Pancreas (tissue), 10 donors: ENCODE measurements at regions not wholly inside any gene's neighbourhood (a gene's known extent, or its start where the extent isn't known, plus 50 kb on each side); places are given as distances from the start of the nearest gene placed in this dataset.

Experiments used
- ATAC-seq, 4 donors: fragments of 200-7000 bp; cut with Tn5 transposase; one replicate each; pipeline versions ENCODE4 v1.8.0 to v1.9.1; 2020; ENCODE audit warnings: mild to moderate bottlenecking in 4 of 4, moderate library complexity in 4 of 4
- DNase-seq, 6 donors: peaks; one replicate each; pipeline ENCODE4 v3.0.0-alpha.2; 2020
- FAIRE-seq: peaks from 2 replicates; lab custom pipeline; 2012; peaks lifted over from hg19 to GRCh38; lab: Jason Lieb, UNC
- H3K27ac ChIP-seq, 4 donors: fragments of 200-600 bp; sonication (generic); 1 replicate in 3 of 4; 2 replicates in 1 of 4; pipeline versions ENCODE4 v1.5.0 to v1.8.0; 2020
- H3K27me3 ChIP-seq, 4 donors: fragments of 200-600 bp; one replicate each; pipeline ENCODE4 v1.8.0; 2021
- H3K36me3 ChIP-seq, 3 donors: fragments of 200-600 bp; sonication (generic) in 1 of 3; one replicate each; pipeline versions ENCODE4 v1.5.0 to v1.8.0; 2020 to 2021
- H3K4me1 ChIP-seq, 3 donors: fragments of 200-600 bp; one replicate each; pipeline ENCODE4 v1.8.0; 2021
- H3K4me3 ChIP-seq, 4 donors: fragments of 200-600 bp; sonication (generic) in 2 of 4; one replicate each; pipeline versions ENCODE4 v1.5.0 to v1.8.0; 2020 to 2021
- H3K9me3 ChIP-seq, 4 donors: fragments of 200-600 bp; one replicate each; pipeline ENCODE4 v1.8.0; 2021
- CTCF ChIP-seq, 4 donors: fragments of 200-600 bp; sonication (generic) in 3 of 4; IDR thresholded peaks; one replicate each; pipeline versions ENCODE4 v1.5.0 to v1.8.0; 2021; ENCODE audit warnings: antibody characterized with exemption in 4 of 4
- WGBS, 2 donors: extraction: QIAGEN DNeasy Blood & Tissue Kit; methylation state at CpG; one replicate each; pipeline ENCODE4 v1.1.7; 2013; 5-methylcytosine and 5-hydroxymethylcytosine counted together
- intact Hi-C, 3 donors: fragments of 100-400 bp; cut with DNase I; formaldehyde crosslinking; loops; one replicate each; pipeline versions ENCODE4 v1.11.1 to v1.14.2; 2022
- donor health status: healthy with polysubstance abuse.
- donor health status: DM: no; HTN: no; CAD: no; lungs with moderate emphysema.
- donor health status: DM: no; HTN: no; CAD: no.
- donor health status: control.
- donor health status: control.
- donor health status: Bipolar disorder and iron deficiency.
- donor health status: DM: yes; HTN: yes; CAD: no.
- donor health status: DM: no; HTN: no; CAD: no.
- donor health status: DM: no; HTN: no; CAD: no.
- donor health status: DM: yes; HTN: yes; CAD: no.

DNA sequence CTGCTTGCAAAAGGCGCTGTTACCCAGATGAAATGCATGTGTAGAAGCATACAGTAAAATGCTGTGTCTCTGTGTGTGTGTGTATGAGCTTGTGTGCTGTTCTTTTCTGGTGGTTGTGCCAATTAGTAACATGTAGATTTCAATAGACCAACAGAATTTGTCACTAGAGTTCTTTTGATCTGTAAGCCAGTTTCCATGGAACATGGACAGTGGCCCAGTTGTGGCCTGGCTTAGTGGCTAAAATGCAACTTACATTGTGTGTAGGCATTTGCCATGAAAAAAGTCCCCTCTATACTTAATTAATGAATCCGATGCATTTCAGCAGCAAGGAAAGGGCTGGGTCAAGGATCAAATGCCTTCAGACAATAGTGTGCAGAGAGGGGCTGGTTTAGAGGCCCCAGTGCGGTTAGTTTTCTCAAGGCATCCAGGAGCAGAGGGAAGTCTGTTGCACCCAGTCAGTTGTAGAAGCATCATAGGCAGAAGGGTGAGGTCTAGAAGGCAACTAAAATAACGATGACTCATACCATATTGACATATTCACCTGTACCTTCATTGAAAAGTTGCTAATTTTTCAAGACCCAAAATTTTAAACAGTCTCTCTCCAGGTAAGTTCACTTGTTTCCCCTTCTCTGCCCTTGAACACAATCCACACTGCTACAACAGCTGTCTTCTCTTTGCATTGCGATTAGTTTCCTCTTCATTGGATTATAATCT, 366.9 kb upstream of the SPRED2 start:
- ATAC-seq (no peak), DNase-seq (no peak), FAIRE-seq (no peak)
- Histone ChIP-seq H3K27ac (no peak overlapping the region), H3K4me3 (no peak overlapping the region), H3K27me3 (no peaks in the 10 kb centered on the region), H3K9me3 (no peaks in the 10 kb centered on the region), H3K4me1 (no peaks in the 10 kb centered on the region), H3K36me3 (no peaks in the 10 kb centered on the region)
- intact Hi-C loops: no loop called here
- no peak for TF ChIP-seq CTCF (IDR thresholded peaks at IDR 0.05)
- 85 to 88% methylated on average over 5 of the region's 5 CpGs for WGBS, 2 donors

GRCh38 chr2:65798641-65799040, 366.2 kb upstream of the SPRED2 start:
- ATAC-seq (no peak), DNase-seq (no peak), FAIRE-seq (no peak)
- 75 to 81% methylated on average over 11 of the region's 11 CpGs for WGBS, 2 donors
- no peaks in the 10 kb centered on the region for H3K4me1 ChIP-seq
- no peaks in the 10 kb centered on the region for H3K36me3 ChIP-seq
- no peaks in the 10 kb centered on the region for H3K27me3 ChIP-seq
- no peak overlapping the region for H3K27ac ChIP-seq
- TF ChIP-seq CTCF (IDR thresholded peaks at IDR 0.05): no peak
- H3K4me3 ChIP-seq: no peak overlapping the region
- intact Hi-C loops: no loop called here
- H3K9me3 ChIP-seq: no peaks in the 10 kb centered on the region

DNA sequence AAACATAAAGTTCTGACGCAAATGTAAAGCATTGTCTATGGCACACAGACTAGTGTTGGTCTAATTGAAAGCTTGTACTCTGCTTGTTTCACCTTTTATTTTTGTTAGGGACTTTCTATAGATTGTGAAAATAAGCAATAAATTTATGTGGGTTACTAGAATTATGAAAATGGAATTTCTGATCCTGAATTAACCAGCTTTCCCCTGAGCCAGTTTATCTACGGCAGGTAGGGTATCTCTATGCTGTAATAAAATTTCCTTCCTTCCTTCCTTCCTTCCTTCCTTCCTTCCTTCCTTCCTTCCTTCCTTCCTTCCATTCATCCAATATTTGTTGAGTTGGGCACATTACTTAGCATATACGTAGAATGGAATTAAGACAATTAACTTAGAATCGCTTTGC, 362.6 kb upstream of the SPRED2 start:
- no peak for FAIRE-seq
- Histone ChIP-seq H3K4me1 (no peaks in the 10 kb centered on the region), H3K9me3 (no peaks in the 10 kb centered on the region), H3K4me3 (no peak overlapping the region), H3K36me3 (no peaks in the 10 kb centered on the region), H3K27me3 (no peaks in the 10 kb centered on the region), H3K27ac (no peak overlapping the region)
- no peak for ATAC-seq
- WGBS, 2 donors: 81 to 85% methylated on average over 4 of the region's 4 CpGs
- DNase-seq: no peak
- no peak for TF ChIP-seq CTCF (IDR thresholded peaks at IDR 0.05)
- intact Hi-C loops: no loop called here

- ATAC-seq: no peak
- H3K4me1 ChIP-seq: no peaks in the 10 kb centered on the region
- H3K36me3 ChIP-seq: no peaks in the 10 kb centered on the region
- H3K4me3 ChIP-seq: no peak overlapping the region
- DNase-seq: no peak
- 49 to 56% methylated on average over 9 of the region's 9 CpGs for WGBS, 2 donors
- intact Hi-C loops: no loop called here
- H3K27ac ChIP-seq: no peak overlapping the region
- H3K27me3 ChIP-seq: no peaks in the 10 kb centered on the region
- FAIRE-seq: no peak
- no peaks in the 10 kb centered on the region for H3K9me3 ChIP-seq
- TF ChIP-seq CTCF (IDR thresholded peaks at IDR 0.05): no peak
Observed at GRCh38 chr2:65791404-65791975, 359.1 kb upstream of the SPRED2 start.

GRCh38 chr2:65790676-65790935, 358.2 kb upstream of the SPRED2 start:
- FAIRE-seq: no peak
- H3K4me3 ChIP-seq: no peak overlapping the region
- no peak for TF ChIP-seq CTCF (IDR thresholded peaks at IDR 0.05)
- WGBS, 2 donors: 80 to 83% methylated on average over 2 of the region's 2 CpGs
- H3K36me3 ChIP-seq: no peaks in the 10 kb centered on the region
- H3K27me3 ChIP-seq: no peaks in the 10 kb centered on the region
- no peak for DNase-seq
- H3K27ac ChIP-seq: no peak overlapping the region
- no peaks in the 10 kb centered on the region for H3K4me1 ChIP-seq
- no peaks in the 10 kb centered on the region for H3K9me3 ChIP-seq
- ATAC-seq: no peak
- intact Hi-C loops: no loop called here
